ENCODE measurements at regions not wholly inside any gene's neighbourhood (a gene's known extent, or its start where the extent isn't known, plus 50 kb on each side); places are given as distances from the start of the nearest gene placed in this dataset.

DNA sequence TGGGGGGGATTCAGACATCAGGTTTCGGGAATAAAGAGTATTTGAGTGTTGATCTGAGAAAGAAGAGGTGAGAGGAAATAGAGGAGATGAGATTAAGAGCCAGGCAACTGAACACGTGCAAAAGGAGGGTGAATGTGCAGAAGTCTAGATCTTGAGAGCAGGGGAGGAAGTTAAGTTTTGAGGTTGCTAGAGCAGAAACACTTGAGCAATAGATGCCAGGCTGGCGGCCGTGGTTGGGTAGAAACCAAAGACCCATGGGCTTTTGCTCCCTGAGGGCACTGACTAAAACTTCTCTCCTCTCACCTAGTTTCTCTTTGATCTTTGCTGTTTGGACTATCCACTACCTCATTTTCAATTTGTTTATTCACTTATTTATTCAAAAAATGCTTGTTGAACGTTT, 116.0 kb downstream of the CDC42EP3 start:
- TF ChIP-seq, protein P1, sequence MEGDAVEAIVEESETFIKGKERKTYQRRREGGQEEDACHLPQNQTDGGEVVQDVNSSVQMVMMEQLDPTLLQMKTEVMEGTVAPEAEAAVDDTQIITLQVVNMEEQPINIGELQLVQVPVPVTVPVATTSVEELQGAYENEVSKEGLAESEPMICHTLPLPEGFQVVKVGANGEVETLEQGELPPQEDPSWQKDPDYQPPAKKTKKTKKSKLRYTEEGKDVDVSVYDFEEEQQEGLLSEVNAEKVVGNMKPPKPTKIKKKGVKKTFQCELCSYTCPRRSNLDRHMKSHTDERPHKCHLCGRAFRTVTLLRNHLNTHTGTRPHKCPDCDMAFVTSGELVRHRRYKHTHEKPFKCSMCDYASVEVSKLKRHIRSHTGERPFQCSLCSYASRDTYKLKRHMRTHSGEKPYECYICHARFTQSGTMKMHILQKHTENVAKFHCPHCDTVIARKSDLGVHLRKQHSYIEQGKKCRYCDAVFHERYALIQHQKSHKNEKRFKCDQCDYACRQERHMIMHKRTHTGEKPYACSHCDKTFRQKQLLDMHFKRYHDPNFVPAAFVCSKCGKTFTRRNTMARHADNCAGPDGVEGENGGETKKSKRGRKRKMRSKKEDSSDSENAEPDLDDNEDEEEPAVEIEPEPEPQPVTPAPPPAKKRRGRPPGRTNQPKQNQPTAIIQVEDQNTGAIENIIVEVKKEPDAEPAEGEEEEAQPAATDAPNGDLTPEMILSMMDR (IDR thresholded peaks at IDR 0.05), result no peak
- TF ChIP-seq POLR2A (IDR thresholded peaks at IDR 0.05), result no peak
